ENCODE measurements at regions not wholly inside any gene's neighbourhood (a gene's known extent, or its start where the extent isn't known, plus 50 kb on each side); places are given as distances from the start of the nearest gene placed in this dataset.

DNA sequence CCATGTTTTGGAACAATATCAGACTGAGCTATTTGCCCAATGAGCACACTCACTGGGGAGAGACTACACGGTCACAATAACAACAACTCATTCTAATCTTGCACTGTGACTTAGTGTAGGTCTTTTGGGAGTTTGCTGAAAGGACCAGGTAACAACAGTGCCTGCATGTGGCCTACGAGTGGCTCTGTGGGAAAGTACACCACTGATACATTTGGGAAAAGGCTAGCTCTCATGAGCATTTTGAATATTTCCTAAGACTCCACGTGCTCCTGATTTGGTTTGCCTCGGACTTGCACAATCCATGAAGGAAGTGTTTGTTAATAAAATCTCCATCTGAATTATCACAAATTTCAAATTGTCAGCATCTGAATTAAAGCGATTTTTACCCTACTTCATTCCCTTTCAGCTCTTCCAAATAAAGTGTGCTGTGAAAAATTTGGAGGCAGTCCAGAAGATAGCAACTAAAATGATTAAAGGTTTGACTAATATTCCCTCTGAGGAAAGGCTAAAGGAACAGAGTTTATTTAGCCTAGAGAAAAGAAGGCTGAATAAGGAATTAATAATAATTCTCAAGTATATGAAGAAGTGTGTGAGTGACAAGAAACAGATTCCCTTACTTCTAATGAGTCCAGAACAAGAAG lies 406.4 kb downstream of the PPARGC1A start:
- no peak overlapping the region for H3K4me2 ChIP-seq (ENCODE audit: low read length)
- H3K9me3 ChIP-seq (ENCODE audit: low read length), result no peaks in the 10 kb centered on the region
- TF ChIP-seq, protein P1, sequence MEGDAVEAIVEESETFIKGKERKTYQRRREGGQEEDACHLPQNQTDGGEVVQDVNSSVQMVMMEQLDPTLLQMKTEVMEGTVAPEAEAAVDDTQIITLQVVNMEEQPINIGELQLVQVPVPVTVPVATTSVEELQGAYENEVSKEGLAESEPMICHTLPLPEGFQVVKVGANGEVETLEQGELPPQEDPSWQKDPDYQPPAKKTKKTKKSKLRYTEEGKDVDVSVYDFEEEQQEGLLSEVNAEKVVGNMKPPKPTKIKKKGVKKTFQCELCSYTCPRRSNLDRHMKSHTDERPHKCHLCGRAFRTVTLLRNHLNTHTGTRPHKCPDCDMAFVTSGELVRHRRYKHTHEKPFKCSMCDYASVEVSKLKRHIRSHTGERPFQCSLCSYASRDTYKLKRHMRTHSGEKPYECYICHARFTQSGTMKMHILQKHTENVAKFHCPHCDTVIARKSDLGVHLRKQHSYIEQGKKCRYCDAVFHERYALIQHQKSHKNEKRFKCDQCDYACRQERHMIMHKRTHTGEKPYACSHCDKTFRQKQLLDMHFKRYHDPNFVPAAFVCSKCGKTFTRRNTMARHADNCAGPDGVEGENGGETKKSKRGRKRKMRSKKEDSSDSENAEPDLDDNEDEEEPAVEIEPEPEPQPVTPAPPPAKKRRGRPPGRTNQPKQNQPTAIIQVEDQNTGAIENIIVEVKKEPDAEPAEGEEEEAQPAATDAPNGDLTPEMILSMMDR (conservative IDR thresholded peaks at IDR 0.05; ENCODE audit: low read depth, low read length), result no peak
- TF ChIP-seq EZH2 (IDR thresholded peaks at IDR 0.05; ENCODE audit: low read length, unreplicated experiment), result no peak
- TF ChIP-seq EZH2phosphoT487 (IDR thresholded peaks at IDR 0.05; ENCODE audit: borderline replicate concordance, low read length), result no peak
- no peak overlapping the region for H3K9ac ChIP-seq (ENCODE audit: low read length)
- no peak overlapping the region for H2AFZ ChIP-seq (ENCODE audit: low read length)
- no peaks in the 10 kb centered on the region for H4K20me1 ChIP-seq (ENCODE audit: low read length)
- DNase-seq, result no peak
- H3K36me3 ChIP-seq (ENCODE audit: low read depth, low read length), result no peaks in the 10 kb centered on the region
- H3K27me3 ChIP-seq (ENCODE audit: low read length), result no peaks in the 10 kb centered on the region
- no peaks in the 10 kb centered on the region for H3K9me2 ChIP-seq (replicated peaks; ENCODE audit: low read length)
- no peak for ATAC-seq
- H3F3A ChIP-seq (ENCODE audit: low read length, unreplicated experiment), result no peaks in the 10 kb centered on the region
- H3K4me3 ChIP-seq (ENCODE audit: low read length), result no peak overlapping the region
- no peaks in the 10 kb centered on the region for H3K79me2 ChIP-seq (ENCODE audit: low read length)
- intact Hi-C loops (cut with micrococcal nuclease), result no loop called here
- H3K27ac ChIP-seq (ENCODE audit: low read length), result no peak overlapping the region
- CTCF ChIA-PET, result no interaction called here
- no peaks in the 10 kb centered on the region for H3K4me1 ChIP-seq (ENCODE audit: insufficient read depth, low read length)
- POLR2A ChIA-PET (ENCODE audit: unreplicated experiment), result no interaction called here
- no TSS peak for BruUV-seq (replicated peaks)

DNA sequence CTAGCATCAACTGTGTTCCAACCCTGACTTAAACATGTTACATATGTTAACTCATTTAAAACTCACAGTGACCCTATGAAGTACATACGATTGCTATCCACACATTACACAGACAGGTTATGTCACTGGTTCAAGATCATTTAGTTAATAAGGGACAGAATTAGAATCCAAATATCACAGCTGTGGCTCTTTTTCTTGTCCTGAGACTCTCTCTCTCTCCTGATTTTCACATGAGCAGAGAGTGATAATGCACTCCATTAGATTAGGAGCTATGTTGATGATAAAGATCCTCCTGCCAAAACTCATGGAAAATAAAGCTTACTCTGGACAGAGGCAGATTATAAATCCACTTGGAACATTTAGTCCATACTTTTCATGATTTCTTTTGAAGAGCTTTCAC lies 408.3 kb downstream of the PPARGC1A start:
- ATAC-seq, result no peak
- ChIA-PET CTCF (no interaction called here), POLR2A (ENCODE audit: unreplicated experiment) (no interaction called here)
- Histone ChIP-seq H2AFZ (ENCODE audit: low read length) (no peak overlapping the region), H3K36me3 (ENCODE audit: low read depth, low read length) (no peaks in the 10 kb centered on the region), H3K9me2 (replicated peaks; ENCODE audit: low read length) (no peaks in the 10 kb centered on the region), H3K4me1 (ENCODE audit: insufficient read depth, low read length) (no peaks in the 10 kb centered on the region), H3K79me2 (ENCODE audit: low read length) (no peaks in the 10 kb centered on the region), H3K27ac (ENCODE audit: low read length) (no peak overlapping the region), H4K20me1 (ENCODE audit: low read length) (no peaks in the 10 kb centered on the region), H3K4me2 (ENCODE audit: low read length) (no peak overlapping the region), H3F3A (ENCODE audit: low read length, unreplicated experiment) (no peaks in the 10 kb centered on the region), H3K27me3 (ENCODE audit: low read length) (no peaks in the 10 kb centered on the region), H3K9me3 (ENCODE audit: low read length) (no peaks in the 10 kb centered on the region), H3K4me3 (ENCODE audit: low read length) (no peak overlapping the region), H3K9ac (ENCODE audit: low read length) (no peak overlapping the region)
- intact Hi-C loops (cut with micrococcal nuclease), result no loop called here
- TF ChIP-seq EZH2phosphoT487 (IDR thresholded peaks at IDR 0.05; ENCODE audit: borderline replicate concordance, low read length), result no peak
- TF ChIP-seq, protein P1 (conservative IDR thresholded peaks at IDR 0.05; ENCODE audit: low read depth, low read length), result no peak
- TF ChIP-seq EZH2 (IDR thresholded peaks at IDR 0.05; ENCODE audit: low read length, unreplicated experiment), result no peak
- no TSS peak for BruUV-seq (replicated peaks)
- no peak for DNase-seq

DNA sequence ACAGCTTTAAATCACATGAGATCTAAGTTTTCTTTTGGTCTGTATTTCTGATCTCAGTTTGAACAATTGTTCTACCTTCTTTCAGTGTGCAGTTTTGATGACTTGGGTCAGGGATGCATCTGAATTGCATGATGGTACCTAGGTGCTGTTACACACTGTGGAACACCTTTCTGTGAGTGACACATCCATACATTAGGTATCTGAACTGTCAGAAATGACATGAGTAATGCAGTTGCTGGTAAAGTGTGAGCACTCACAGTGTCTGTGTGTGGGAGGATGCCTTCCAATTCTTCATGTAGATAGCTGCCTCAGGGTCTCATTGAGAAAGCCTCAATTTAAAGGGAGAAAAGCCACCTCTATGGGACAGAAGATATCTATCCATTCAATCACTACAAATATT lies 411.9 kb downstream of the PPARGC1A start:
- no peak overlapping the region for H3K4me3 ChIP-seq (ENCODE audit: low read length)
- intact Hi-C loops (cut with micrococcal nuclease), result no loop called here

More for the DNA sequence above, 411.9 kb downstream of the PPARGC1A start:
- Histone ChIP-seq H3K27ac (ENCODE audit: low read length) (no peak overlapping the region), H3F3A (ENCODE audit: low read length, unreplicated experiment) (no peaks in the 10 kb centered on the region), H3K4me2 (ENCODE audit: low read length) (no peak overlapping the region), H4K20me1 (ENCODE audit: low read length) (no peaks in the 10 kb centered on the region), H2AFZ (ENCODE audit: low read length) (no peak overlapping the region), H3K9me2 (replicated peaks; ENCODE audit: low read length) (no peaks in the 10 kb centered on the region), H3K79me2 (ENCODE audit: low read length) (no peaks in the 10 kb centered on the region), H3K9ac (ENCODE audit: low read length) (no peak overlapping the region), H3K9me3 (ENCODE audit: low read length) (no peaks in the 10 kb centered on the region), H3K27me3 (ENCODE audit: low read length) (no peaks in the 10 kb centered on the region), H3K36me3 (ENCODE audit: low read depth, low read length) (no peaks in the 10 kb centered on the region), H3K4me1 (ENCODE audit: insufficient read depth, low read length) (no peaks in the 10 kb centered on the region)
- DNase-seq (no peak), ATAC-seq (no peak)
- no peak for TF ChIP-seq EZH2phosphoT487 (IDR thresholded peaks at IDR 0.05; ENCODE audit: borderline replicate concordance, low read length)
- TF ChIP-seq EZH2 (IDR thresholded peaks at IDR 0.05; ENCODE audit: low read length, unreplicated experiment), result no peak
- TF ChIP-seq, protein P1 (conservative IDR thresholded peaks at IDR 0.05; ENCODE audit: low read depth, low read length), result no peak
- ChIA-PET POLR2A (ENCODE audit: unreplicated experiment) (no interaction called here), CTCF (no interaction called here)
- no TSS peak for BruUV-seq (replicated peaks)

Measured in PC-3 (cell line).